SJCRH30 (cell line): ENCODE measurements at regions not wholly inside any gene's neighbourhood (a gene's known extent, or its start where the extent isn't known, plus 50 kb on each side); places are given as distances from the start of the nearest gene placed in this dataset.

Experiments
- DNase-seq, 2 experiments: peaks; one replicate each; pipeline ENCODE4 v3.0.0-alpha.2; 2015 to 2020
- H3K27ac ChIP-seq: fragments of 250-450 bp; sonication (Bioruptor Pico); 2 replicates; pipeline ENCODE4 v1.5.1; 2020; ENCODE audit warnings: mild to moderate bottlenecking, moderate library complexity
- H3K27me3 ChIP-seq: fragments of 250-450 bp; sonication (Bioruptor Pico); 2 replicates; pipeline ENCODE4 v1.5.1; 2020; ENCODE audit warnings: mild to moderate bottlenecking, moderate library complexity
- H3K36me3 ChIP-seq: fragments of 250-450 bp; sonication (Bioruptor Pico); 2 replicates; pipeline ENCODE4 v1.5.1; 2020; ENCODE audit warnings: mild to moderate bottlenecking, moderate library complexity
- H3K4me1 ChIP-seq: fragments of 250-450 bp; sonication (Bioruptor Pico); 2 replicates; pipeline ENCODE4 v1.5.1; 2020; ENCODE audit warnings: mild to moderate bottlenecking, moderate library complexity
- H3K4me3 ChIP-seq: fragments of 250-450 bp; sonication (Bioruptor Pico); 2 replicates; pipeline ENCODE4 v1.5.1; 2020; ENCODE audit warnings: mild to moderate bottlenecking, moderate library complexity
- H3K9me3 ChIP-seq: fragments of 250-450 bp; sonication (Bioruptor Pico); replicated peaks from 2 replicates; pipeline ENCODE4 v1.5.1; 2020; ENCODE audit warnings: mild to moderate bottlenecking, moderate library complexity

- Histone ChIP-seq H3K4me1 (no peaks in the 10 kb centered on the region), H3K36me3 (no peaks in the 10 kb centered on the region), H3K9me3 (no peaks in the 10 kb centered on the region), H3K27me3 (no peaks in the 10 kb centered on the region), H3K4me3 (no peak overlapping the region), H3K27ac (no peak overlapping the region)
- no peak for DNase-seq
These were observed 51.9 kb upstream of the NEK6 start for GRCh38 chr9:124205686-124206352.

DNA sequence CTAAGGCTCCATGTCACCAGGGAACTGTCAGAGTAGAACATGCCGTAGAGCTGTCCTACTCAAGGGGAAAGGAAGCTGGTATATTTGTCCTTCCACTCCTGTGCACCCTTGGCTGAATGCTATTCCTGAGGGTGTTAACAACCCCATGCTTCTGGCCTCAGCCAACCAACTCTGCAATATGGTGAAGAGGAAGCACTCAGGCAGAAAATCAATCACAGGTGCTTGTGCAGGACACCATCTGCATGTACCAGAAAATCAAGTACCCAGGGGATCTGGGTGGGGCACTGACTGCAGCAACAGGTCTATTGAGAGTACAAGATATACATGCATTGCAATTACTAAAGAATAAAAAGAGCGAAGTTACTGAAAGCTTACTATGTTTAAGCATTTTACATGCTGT, 51.4 kb upstream of the NEK6 start:
- Histone ChIP-seq H3K9me3 (no peaks in the 10 kb centered on the region), H3K36me3 (no peaks in the 10 kb centered on the region), H3K27ac (no peak overlapping the region), H3K4me3 (no peak overlapping the region), H3K4me1 (no peaks in the 10 kb centered on the region), H3K27me3 (no peaks in the 10 kb centered on the region)
- no peak for DNase-seq
